Ovary (tissue), 7 donors: ENCODE measurements at regions not wholly inside any gene's neighbourhood (a gene's known extent, or its start where the extent isn't known, plus 50 kb on each side); places are given as distances from the start of the nearest gene placed in this dataset.

ENCODE experiments used
- DNase-seq, 5 donors: peaks; one replicate each; pipeline ENCODE4 v3.0.0-alpha.2; 2019 to 2020
- H3K27ac ChIP-seq, 2 donors: fragments of 200-600 bp; one replicate each; pipeline versions ENCODE4 v1.5.1 to v1.8.0; 2019 to 2022
- H3K27me3 ChIP-seq: fragments of 200-600 bp; one replicate; pipeline ENCODE4 v1.8.0; 2022
- H3K36me3 ChIP-seq: fragments of 200-600 bp; sonication (generic); one replicate; pipeline ENCODE4 v1.5.1; 2019
- H3K4me1 ChIP-seq: one replicate; pipeline ENCODE4 v1.8.1; 2013; ENCODE audit warnings: mild to moderate bottlenecking, moderate library complexity; ENCODE audit not compliant: insufficient read depth
- H3K4me3 ChIP-seq: fragments of 200-600 bp; sonication (generic); one replicate; pipeline ENCODE4 v1.5.1; 2017
- H3K9me3 ChIP-seq, 2 donors: fragments of 200-600 bp in 1 of 2; sonication (generic) in 1 of 2; one replicate each; pipeline versions ENCODE4 v1.5.1 to v1.8.1; 2013 to 2019; ENCODE audit warnings: mild to moderate bottlenecking in 1 of 2, moderate library complexity in 1 of 2
- CTCF ChIP-seq, 3 donors: fragments of 450-650 bp in 2 of 3; fragments of 200-600 bp in 1 of 3; IDR thresholded peaks; one replicate each; pipeline versions ENCODE4 v1.5.1 to v1.8.0; 2016 to 2022; ENCODE audit warnings: antibody characterized with exemption in 3 of 3, mild to moderate bottlenecking in 1 of 3
- EP300 ChIP-seq: sonication (generic); formaldehyde crosslinking; IDR thresholded peaks from one replicate; pipeline ENCODE4 v1.6.1; 2017; ENCODE audit warnings: antibody characterized with exemption
- POLR2A ChIP-seq: fragments of 450-650 bp; IDR thresholded peaks from one replicate; pipeline ENCODE4 v1.6.1; 2017; ENCODE audit warnings: antibody characterized with exemption, mild to moderate bottlenecking, moderate library complexity
- WGBS, 3 donors: extraction: QIAGEN DNeasy Blood & Tissue Kit in 1 of 3; methylation state at CpG; one replicate each; pipeline versions ENCODE4 v1.1.5 to v1.1.7; 2013 to 2017; 5-methylcytosine and 5-hydroxymethylcytosine counted together
- intact Hi-C, 4 donors: fragments of 100-400 bp; cut with DNase I; formaldehyde crosslinking; loops; one replicate each; pipeline versions ENCODE4 v1.11.0 to v1.15.1; 2022 to 2023
- donor health status: DM: no; HTN: no; CAD: no; lungs with moderate emphysema.
- donor health status: DM: no; HTN: no; CAD: no.
- donor health status: Bipolar disorder and iron deficiency.
- donor health status: DM: no; HTN: no; CAD: no.
- donor health status: DM: yes; HTN: yes; CAD: no.

- DNase-seq: no peak
- no peaks in the 10 kb centered on the region for H3K4me1 ChIP-seq
- intact Hi-C loops: no loop called here
- TF ChIP-seq EP300: no peak
- no peak for TF ChIP-seq POLR2A
- TF ChIP-seq CTCF (IDR thresholded peaks at IDR 0.05): no peak
- WGBS, 3 donors: 29 to 45% (median 34%) methylated on average over 3 of the region's 3 CpGs
- no peaks in the 10 kb centered on the region for H3K36me3 ChIP-seq
- H3K4me3 ChIP-seq: no peak overlapping the region
- no peaks in the 10 kb centered on the region for H3K27me3 ChIP-seq
- no peak overlapping the region for H3K27ac ChIP-seq
- no peaks in the 10 kb centered on the region for H3K9me3 ChIP-seq
Measured at GRCh38 chr7:118755067-118755625, 530.6 kb downstream of the ANKRD7 start.

- no peaks in the 10 kb centered on the region for H3K9me3 ChIP-seq
- 70 to 78% (median 77%) methylated on average over 3 of the region's 3 CpGs for WGBS, 3 donors
- H3K36me3 ChIP-seq: no peaks in the 10 kb centered on the region
- DNase-seq: no peak
- TF ChIP-seq EP300 (no peak), POLR2A (no peak), CTCF (IDR thresholded peaks at IDR 0.05) (no peak)
- no peaks in the 10 kb centered on the region for H3K4me1 ChIP-seq
- no peak overlapping the region for H3K27ac ChIP-seq
- intact Hi-C loops: no loop called here
- H3K27me3 ChIP-seq: no peaks in the 10 kb centered on the region
- no peak overlapping the region for H3K4me3 ChIP-seq
Measured at GRCh38 chr7:118757066-118757465, 532.6 kb downstream of the ANKRD7 start.

- DNase-seq: no peak
- TF ChIP-seq POLR2A (no peak), EP300 (no peak), CTCF (IDR thresholded peaks at IDR 0.05) (no peak)
- Histone ChIP-seq H3K4me3 (no peak overlapping the region), H3K36me3 (no peaks in the 10 kb centered on the region), H3K4me1 (no peaks in the 10 kb centered on the region), H3K27me3 (no peaks in the 10 kb centered on the region), H3K9me3 (no peaks in the 10 kb centered on the region), H3K27ac (no peak overlapping the region)
- intact Hi-C loops: no loop called here
Measured at GRCh38 chr7:118758582-118758981, 534.1 kb downstream of the ANKRD7 start.

- H3K9me3 ChIP-seq: no peaks in the 10 kb centered on the region
- no peak for TF ChIP-seq EP300
- TF ChIP-seq CTCF (IDR thresholded peaks at IDR 0.05): no peak
- TF ChIP-seq POLR2A: no peak
- no peak overlapping the region for H3K4me3 ChIP-seq
- H3K27me3 ChIP-seq: no peaks in the 10 kb centered on the region
- no peak overlapping the region for H3K27ac ChIP-seq
- no peaks in the 10 kb centered on the region for H3K36me3 ChIP-seq
- DNase-seq: no peak
- intact Hi-C loops: no loop called here
- H3K4me1 ChIP-seq: no peaks in the 10 kb centered on the region
Measured at GRCh38 chr7:118759921-118760320, 535.4 kb downstream of the ANKRD7 start.
